ENCODE measurements at regions not wholly inside any gene's neighbourhood (a gene's known extent, or its start where the extent isn't known, plus 50 kb on each side); places are given as distances from the start of the nearest gene placed in this dataset.

DNA sequence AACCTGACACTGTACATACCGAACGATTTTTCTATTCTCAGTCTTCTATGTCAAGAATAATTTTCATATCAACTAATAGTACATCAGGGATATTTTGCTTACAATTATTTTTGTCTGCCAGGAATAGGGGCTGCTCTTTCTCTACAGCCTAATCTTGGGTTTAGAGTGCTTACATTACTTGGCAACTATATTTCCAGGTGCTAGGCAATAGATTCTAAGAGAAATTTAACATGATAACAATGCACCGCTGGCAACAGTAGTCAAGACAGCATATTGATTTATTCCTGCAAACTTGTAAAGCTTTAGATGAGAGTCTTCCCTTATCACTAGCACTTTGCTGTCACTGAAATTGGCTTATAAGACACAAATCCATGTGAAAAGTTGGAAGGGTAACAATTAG is 935.9 kb downstream of the CDH11 start:
- TF ChIP-seq, protein P1, sequence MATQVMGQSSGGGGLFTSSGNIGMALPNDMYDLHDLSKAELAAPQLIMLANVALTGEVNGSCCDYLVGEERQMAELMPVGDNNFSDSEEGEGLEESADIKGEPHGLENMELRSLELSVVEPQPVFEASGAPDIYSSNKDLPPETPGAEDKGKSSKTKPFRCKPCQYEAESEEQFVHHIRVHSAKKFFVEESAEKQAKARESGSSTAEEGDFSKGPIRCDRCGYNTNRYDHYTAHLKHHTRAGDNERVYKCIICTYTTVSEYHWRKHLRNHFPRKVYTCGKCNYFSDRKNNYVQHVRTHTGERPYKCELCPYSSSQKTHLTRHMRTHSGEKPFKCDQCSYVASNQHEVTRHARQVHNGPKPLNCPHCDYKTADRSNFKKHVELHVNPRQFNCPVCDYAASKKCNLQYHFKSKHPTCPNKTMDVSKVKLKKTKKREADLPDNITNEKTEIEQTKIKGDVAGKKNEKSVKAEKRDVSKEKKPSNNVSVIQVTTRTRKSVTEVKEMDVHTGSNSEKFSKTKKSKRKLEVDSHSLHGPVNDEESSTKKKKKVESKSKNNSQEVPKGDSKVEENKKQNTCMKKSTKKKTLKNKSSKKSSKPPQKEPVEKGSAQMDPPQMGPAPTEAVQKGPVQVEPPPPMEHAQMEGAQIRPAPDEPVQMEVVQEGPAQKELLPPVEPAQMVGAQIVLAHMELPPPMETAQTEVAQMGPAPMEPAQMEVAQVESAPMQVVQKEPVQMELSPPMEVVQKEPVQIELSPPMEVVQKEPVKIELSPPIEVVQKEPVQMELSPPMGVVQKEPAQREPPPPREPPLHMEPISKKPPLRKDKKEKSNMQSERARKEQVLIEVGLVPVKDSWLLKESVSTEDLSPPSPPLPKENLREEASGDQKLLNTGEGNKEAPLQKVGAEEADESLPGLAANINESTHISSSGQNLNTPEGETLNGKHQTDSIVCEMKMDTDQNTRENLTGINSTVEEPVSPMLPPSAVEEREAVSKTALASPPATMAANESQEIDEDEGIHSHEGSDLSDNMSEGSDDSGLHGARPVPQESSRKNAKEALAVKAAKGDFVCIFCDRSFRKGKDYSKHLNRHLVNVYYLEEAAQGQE (IDR thresholded peaks at IDR 0.05; ENCODE audit: insufficient read depth in 1 of 2, low read depth in 2 of 2, low read length in 2 of 2) = no peak

DNA sequence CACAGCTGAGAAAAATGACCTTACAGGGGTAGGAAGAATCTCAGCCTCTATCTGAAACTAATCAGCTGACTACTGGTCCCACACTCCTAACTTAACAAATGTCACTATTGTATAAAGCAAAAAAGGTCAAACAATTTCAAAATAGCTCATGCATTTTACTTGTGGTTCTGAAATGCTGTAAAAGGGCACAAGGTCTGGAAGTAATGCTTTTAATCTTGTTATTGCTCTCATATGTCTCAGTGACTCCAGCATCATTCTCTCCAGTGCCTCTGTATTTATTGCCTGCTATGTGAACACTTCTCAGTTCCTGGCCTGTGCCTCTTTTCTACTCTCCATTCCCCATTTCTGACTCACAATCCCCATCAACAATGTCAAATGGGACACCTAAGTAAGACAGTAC is 937.7 kb downstream of the CDH11 start:
- TF ChIP-seq FOXP2 (optimal IDR thresholded peaks at IDR 0.05; ENCODE audit: borderline replicate concordance, extremely low read depth, extremely low read length, insufficient read depth) = no peak
- TF ChIP-seq POLR2AphosphoS5 (IDR thresholded peaks at IDR 0.05; ENCODE audit: low read depth, low read length) = no peak
- no peak for TF ChIP-seq TAF1 (IDR thresholded peaks at IDR 0.05; ENCODE audit: borderline replicate concordance, insufficient read depth, low read length)

- TF ChIP-seq POLR2AphosphoS5 (IDR thresholded peaks at IDR 0.05; ENCODE audit: low read depth, low read length) (no peak), TAF1 (IDR thresholded peaks at IDR 0.05; ENCODE audit: borderline replicate concordance, insufficient read depth, low read length) (no peak), SIN3A (IDR thresholded peaks at IDR 0.05; ENCODE audit: borderline replicate concordance, insufficient read depth, low read length) (no peak), FOXP2 (optimal IDR thresholded peaks at IDR 0.05; ENCODE audit: borderline replicate concordance, extremely low read depth, extremely low read length, insufficient read depth) (no peak)
- TF ChIP-seq, protein P1 (IDR thresholded peaks at IDR 0.05; ENCODE audit: insufficient read depth in 1 of 2, low read depth in 2 of 2, low read length in 2 of 2) = no peak
These were observed 938.9 kb downstream of the CDH11 start for GRCh38 chr16:64182985-64183384.

GRCh38 chr16:64181271-64181925 is 940.5 kb downstream of the CDH11 start:
- no peak for TF ChIP-seq TAF1 (IDR thresholded peaks at IDR 0.05; ENCODE audit: borderline replicate concordance, insufficient read depth, low read length)
- TF ChIP-seq SIN3A (IDR thresholded peaks at IDR 0.05; ENCODE audit: borderline replicate concordance, insufficient read depth, low read length) = no peak
- no peak for TF ChIP-seq FOXP2 (optimal IDR thresholded peaks at IDR 0.05; ENCODE audit: borderline replicate concordance, extremely low read depth, extremely low read length, insufficient read depth)
- no peak for TF ChIP-seq POLR2AphosphoS5 (IDR thresholded peaks at IDR 0.05; ENCODE audit: low read depth, low read length)
- TF ChIP-seq, protein P1 (IDR thresholded peaks at IDR 0.05; ENCODE audit: insufficient read depth in 1 of 2, low read depth in 2 of 2, low read length in 2 of 2) = no peak

DNA sequence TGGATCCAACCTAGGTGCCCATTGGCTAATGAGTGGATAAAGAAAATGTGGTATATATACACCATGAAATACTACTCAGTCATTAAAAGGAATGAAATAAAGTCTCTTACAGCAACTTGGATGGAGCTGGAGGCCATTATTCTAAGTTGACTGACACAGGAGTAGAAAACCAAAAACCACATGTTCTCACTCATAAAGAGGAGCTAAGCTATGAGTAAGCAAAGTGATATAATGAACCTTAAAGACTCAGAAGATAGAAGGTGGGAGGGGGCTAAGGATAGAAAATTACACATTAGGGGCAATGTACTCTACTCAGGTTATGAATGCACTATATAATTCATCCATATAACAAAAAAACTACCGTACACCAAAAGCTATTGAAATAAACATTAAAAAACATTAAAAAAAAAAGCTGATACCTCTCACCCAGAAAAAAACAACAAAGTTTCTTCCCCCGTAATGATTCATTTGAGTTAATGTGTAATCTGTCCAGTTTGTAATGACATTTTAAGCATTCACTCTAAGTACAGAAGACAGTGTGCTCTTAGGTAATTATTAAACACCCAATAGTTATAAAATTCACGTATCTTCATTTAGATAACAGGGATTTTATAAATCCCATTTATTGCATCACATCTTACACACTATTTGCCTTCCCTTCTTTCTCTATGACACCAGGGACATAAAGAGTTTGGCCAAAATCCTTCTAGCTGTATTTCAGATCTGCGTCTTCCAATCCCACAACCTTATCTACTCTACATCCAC is 941.5 kb downstream of the CDH11 start:
- no peak for TF ChIP-seq TAF1 (IDR thresholded peaks at IDR 0.05; ENCODE audit: borderline replicate concordance, insufficient read depth, low read length)
- TF ChIP-seq POLR2AphosphoS5 (IDR thresholded peaks at IDR 0.05; ENCODE audit: low read depth, low read length) = no peak
- TF ChIP-seq SIN3A (IDR thresholded peaks at IDR 0.05; ENCODE audit: borderline replicate concordance, insufficient read depth, low read length) = no peak
- no peak for TF ChIP-seq FOXP2 (optimal IDR thresholded peaks at IDR 0.05; ENCODE audit: borderline replicate concordance, extremely low read depth, extremely low read length, insufficient read depth)

DNA sequence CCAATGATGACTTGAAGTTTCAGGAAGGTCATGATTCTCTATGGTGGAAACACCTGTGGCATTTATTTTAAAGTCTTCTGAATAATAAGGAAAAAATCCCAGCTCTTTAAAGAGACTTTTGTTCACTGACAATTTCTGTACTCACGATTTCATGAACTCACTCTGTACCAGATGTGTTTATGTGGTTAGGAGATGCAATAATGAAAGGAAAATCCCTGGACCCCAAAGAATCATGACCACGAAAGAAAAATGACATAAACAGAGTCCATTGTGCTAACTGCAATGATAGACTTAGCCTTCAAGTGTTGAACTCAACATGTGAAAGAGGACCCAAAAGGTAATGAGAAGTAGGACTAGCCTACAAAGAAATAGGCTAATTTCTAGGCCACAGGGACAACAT is 947.5 kb downstream of the CDH11 start:
- TF ChIP-seq TAF1 (IDR thresholded peaks at IDR 0.05; ENCODE audit: borderline replicate concordance, insufficient read depth, low read length) = no peak
- no peak for TF ChIP-seq POLR2AphosphoS5 (IDR thresholded peaks at IDR 0.05; ENCODE audit: low read depth, low read length)
- TF ChIP-seq FOXP2 (optimal IDR thresholded peaks at IDR 0.05; ENCODE audit: borderline replicate concordance, extremely low read depth, extremely low read length, insufficient read depth) = no peak
- TF ChIP-seq, protein P1 (IDR thresholded peaks at IDR 0.05; ENCODE audit: insufficient read depth in 1 of 2, low read depth in 2 of 2, low read length in 2 of 2) = no peak
- no peak for TF ChIP-seq SIN3A (IDR thresholded peaks at IDR 0.05; ENCODE audit: borderline replicate concordance, insufficient read depth, low read length)

Data from PFSK-1 (cell line).